Tibial nerve (tissue), 4 donors: ENCODE measurements at regions not wholly inside any gene's neighbourhood (a gene's known extent, or its start where the extent isn't known, plus 50 kb on each side); places are given as distances from the start of the nearest gene placed in this dataset.

Experiments used
- EP300 ChIP-seq, 2 donors: sonication (generic); formaldehyde crosslinking; IDR thresholded peaks; one replicate each; pipeline ENCODE4 v1.6.1; 2017; ENCODE audit warnings: antibody characterized with exemption in 2 of 2, mild to moderate bottlenecking in 1 of 2
- TF ChIP-seq, protein P1 (sequence below), 5 experiments: fragments of 200-600 bp in 3 of 5; fragments of 450-650 bp in 2 of 5; sonication (generic) in 3 of 5; IDR thresholded peaks; one replicate each; pipeline ENCODE4 v1.5.1; 2016 to 2019; ENCODE audit warnings: antibody characterized with exemption in 5 of 5, mild to moderate bottlenecking in 3 of 5, moderate library complexity in 2 of 5

DNA sequence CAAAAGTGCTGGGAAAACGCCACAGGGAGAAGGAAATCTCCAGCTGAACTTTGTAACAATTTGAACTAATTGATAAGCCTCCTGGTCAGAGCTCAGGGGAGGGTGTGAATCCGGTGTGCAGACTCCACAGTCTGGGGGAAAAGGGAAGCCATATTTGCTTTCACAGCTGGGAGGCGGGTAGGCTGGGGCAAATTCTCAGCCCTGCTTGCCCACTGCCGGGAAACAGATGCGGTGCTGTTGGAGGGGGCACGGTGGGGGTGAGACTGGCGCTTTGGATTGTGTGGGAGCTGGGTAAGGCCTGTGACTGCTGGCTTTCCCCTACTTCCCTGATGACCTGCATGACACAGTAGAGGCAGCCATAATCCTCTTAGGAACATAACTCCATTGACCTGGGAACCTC, 134.8 kb downstream of the ADCYAP1 start:
- TF ChIP-seq EP300 (IDR thresholded peaks at IDR 0.05): no peak
- TF ChIP-seq, protein P1, sequence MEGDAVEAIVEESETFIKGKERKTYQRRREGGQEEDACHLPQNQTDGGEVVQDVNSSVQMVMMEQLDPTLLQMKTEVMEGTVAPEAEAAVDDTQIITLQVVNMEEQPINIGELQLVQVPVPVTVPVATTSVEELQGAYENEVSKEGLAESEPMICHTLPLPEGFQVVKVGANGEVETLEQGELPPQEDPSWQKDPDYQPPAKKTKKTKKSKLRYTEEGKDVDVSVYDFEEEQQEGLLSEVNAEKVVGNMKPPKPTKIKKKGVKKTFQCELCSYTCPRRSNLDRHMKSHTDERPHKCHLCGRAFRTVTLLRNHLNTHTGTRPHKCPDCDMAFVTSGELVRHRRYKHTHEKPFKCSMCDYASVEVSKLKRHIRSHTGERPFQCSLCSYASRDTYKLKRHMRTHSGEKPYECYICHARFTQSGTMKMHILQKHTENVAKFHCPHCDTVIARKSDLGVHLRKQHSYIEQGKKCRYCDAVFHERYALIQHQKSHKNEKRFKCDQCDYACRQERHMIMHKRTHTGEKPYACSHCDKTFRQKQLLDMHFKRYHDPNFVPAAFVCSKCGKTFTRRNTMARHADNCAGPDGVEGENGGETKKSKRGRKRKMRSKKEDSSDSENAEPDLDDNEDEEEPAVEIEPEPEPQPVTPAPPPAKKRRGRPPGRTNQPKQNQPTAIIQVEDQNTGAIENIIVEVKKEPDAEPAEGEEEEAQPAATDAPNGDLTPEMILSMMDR (IDR thresholded peaks at IDR 0.05): no peak
